GM12873 (cell line): ENCODE measurements at regions not wholly inside any gene's neighbourhood (a gene's known extent, or its start where the extent isn't known, plus 50 kb on each side); places are given as distances from the start of the nearest gene placed in this dataset.

Experiments used
- TF ChIP-seq, protein P1 (sequence below): IDR thresholded peaks from 2 replicates; pipeline ENCODE4 v1.5.1; 2012; ENCODE audit warnings: low read depth, mild to moderate bottlenecking, moderate library complexity, low read length, control low read depth; ENCODE audit not compliant: insufficient read depth; ENCODE audit errors: missing control alignments

DNA sequence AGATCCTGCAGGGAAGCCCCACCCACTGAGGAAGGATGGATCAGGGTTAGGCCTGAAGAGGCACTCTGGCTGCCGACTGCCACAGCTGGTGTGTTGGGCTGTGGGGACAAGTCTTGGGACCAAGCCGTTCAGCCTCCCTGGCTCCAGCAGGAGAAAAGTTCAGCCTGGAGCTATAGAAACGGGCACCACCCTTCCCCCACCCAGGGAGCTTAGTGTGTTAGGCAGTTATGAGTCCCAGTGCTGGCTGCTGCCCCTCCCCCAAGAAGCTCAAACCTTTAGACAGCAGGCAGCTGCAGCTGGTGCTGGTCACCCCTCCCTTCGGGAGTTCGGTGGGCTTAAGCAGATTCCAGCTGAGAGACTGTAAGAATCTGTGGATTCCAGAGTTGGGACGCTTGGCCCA, 447.1 kb upstream of the HS6ST1 start:
- TF ChIP-seq, protein P1, sequence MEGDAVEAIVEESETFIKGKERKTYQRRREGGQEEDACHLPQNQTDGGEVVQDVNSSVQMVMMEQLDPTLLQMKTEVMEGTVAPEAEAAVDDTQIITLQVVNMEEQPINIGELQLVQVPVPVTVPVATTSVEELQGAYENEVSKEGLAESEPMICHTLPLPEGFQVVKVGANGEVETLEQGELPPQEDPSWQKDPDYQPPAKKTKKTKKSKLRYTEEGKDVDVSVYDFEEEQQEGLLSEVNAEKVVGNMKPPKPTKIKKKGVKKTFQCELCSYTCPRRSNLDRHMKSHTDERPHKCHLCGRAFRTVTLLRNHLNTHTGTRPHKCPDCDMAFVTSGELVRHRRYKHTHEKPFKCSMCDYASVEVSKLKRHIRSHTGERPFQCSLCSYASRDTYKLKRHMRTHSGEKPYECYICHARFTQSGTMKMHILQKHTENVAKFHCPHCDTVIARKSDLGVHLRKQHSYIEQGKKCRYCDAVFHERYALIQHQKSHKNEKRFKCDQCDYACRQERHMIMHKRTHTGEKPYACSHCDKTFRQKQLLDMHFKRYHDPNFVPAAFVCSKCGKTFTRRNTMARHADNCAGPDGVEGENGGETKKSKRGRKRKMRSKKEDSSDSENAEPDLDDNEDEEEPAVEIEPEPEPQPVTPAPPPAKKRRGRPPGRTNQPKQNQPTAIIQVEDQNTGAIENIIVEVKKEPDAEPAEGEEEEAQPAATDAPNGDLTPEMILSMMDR, result no peak

DNA sequence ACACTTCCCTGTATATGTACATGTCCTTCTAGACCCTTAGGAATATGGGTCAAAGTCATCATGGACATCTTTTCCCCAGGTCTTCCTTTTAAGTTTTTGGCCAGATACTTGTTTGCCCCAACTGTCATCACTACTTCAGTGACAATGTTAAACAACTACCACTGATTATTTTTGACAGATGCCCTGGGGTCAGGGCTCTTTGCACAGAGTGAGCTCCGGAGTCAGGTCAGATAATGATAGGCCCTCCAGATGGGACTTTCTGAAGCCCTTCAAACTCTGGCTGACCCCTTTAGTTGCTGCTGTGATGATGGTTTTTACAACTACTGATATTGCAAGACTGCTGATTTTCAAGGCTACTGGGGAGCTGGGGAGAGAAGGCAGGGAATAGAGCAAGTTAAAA, 449.4 kb upstream of the HS6ST1 start:
- TF ChIP-seq, protein P1, result no peak

DNA sequence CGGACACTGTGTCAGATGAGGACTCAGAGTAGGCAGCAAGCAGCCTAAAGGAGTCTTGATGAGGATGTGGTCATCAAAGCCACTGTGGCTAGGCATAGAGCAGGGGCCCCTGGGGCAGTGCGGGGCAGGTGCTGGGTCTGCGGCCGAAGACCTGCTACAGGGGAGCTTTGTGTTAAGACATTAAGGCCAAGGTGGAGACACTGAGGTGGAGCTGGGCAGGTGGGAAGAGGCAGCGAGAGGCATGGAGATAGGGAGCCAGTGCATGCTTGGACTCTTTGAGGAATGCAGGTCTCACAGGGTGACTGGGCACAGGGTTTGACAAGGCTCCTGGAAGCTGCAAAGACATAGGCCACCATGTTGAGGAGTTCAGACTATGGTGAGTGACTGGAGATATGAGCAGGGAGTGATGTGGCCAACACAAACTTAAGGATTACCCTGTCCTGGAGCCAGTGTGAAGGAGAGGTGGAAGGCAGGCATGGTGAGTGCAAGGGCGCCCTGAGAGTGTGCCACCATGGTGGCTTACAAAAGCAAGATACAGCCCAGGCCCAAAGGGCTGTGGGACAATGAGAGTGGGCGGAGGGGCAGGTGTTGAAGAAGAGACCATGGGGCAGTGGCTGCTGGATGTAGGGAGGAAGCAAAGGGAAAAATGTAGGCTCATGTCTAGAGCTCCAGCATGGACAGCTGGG, 450.9 kb upstream of the HS6ST1 start:
- TF ChIP-seq, protein P1, result no peak

DNA sequence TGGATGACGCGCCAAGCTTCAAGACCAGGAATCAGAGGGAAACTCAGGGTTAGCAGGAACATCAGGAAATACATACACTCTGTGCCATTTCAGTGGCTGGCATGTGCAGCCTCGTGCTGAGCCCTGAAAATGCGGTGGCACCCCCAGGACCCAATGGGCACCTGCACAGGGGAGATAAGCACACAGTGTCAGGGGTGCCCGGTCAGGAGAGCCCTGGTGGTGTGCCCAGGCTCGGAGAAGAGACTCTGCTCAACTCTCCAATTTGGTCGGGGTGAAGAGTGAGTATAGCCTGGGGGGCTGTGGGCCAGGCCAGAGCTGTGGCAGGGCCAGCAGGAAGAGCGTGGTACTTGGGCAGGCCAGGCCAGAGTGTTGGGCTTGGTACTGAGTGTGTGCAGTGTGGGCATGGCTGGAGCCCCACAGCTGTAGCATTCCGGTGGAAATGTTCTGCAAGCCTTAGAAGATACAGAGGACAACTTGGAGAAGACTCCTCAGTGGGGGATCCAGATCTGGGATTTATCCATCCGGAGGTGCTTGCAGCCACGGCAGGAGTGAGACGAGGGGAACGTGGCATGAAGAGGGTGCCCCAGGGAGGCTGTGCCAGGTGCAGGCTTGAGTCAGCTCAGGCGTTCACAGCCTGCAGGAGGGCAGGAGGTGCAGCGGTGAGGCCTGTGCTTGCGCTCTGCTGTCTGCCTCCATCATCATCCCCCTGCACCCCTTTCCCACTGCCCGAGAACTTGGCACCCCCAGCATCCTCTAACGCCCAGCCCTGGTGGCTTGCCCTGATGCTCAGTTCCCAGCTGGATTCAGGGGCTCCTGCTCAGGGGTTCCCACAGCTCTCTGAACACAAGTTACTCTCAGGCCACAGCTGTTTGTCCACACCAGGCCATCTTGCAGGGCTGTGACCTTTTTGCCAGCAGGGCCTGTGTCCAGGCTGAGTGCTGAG, 451.7 kb upstream of the HS6ST1 start:
- TF ChIP-seq, protein P1, result no peak

DNA sequence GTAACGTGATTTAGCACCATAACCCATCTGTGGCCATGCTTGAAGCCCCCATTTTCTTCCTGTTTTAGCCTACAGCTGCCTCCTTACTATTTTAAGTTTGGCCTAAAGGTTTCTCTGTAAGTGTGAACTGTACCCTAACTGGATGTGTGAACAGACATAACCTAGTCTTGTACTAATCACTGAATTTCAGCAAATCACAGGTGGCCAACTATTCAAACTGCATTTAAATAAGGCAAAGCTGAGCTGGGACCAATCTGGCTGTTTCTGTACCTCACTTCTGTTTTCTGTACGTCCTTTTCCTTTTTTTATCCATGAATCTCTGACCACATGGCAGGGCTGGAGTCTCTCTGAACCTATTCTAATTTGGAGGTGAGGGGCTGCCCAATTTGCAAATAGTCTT, 452.7 kb upstream of the HS6ST1 start:
- TF ChIP-seq, protein P1, result no peak

DNA sequence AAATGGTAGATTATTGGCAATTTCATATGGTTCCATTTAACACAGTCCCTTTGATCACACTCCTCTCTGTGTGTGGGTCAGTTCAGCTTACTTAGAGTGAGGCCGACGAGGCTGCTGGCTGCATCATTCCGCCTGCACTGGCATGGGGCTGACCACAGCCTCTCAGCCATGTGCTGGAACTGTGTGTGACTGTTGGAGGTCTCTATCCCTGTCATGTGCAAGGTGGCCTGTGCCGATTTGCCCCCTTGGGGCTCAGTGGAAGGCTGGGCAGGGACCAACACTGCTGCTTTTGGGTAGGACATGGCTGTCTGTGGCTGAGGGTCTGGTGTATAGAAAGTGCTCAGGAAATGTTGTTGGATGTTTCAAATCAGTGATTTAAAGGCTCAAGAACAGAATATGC, 454.0 kb upstream of the HS6ST1 start:
- TF ChIP-seq, protein P1, result no peak

DNA sequence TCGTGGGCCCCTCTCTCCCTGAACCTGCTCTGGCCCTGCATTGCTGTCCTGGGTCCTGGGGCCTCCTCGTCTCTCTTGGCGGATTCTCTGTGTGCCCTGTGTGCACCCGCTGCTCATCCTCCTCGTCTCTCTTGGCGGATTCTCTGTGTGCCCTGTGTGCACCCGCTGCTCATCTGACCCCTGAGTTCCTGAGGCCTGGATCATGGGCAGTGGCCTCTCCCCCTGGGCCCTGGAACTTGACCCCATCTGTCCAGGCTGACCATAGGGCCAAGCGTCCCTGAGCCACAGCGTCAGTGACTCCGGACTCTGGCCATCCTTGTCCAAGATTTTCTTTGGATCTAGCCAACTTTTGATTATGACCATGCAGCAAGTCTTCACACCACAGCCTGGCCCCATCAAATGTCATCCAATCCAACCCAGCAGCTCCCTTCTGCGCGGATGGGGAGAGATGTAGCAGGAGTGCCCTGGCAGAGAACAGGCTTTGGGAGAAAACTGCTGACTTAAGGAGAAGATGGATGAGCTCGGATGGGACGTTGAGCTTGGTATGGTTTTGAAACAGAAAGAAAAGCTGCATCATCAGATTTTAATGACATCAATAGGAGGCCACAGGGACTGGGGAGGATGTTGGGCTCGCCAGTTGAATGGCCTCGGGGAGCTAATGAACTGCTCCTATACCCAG, 455.1 kb upstream of the HS6ST1 start:
- TF ChIP-seq, protein P1, result no peak
